CD4-positive, alpha-beta T cell treated with Interleukin-12 subunit alpha and Interleukin-12 subunit beta, for 1 hour (primary cell): ENCODE measurements at regions not wholly inside any gene's neighbourhood (a gene's known extent, or its start where the extent isn't known, plus 50 kb on each side); places are given as distances from the start of the nearest gene placed in this dataset.
"Not testable (repeated sequence)": the region's sequence is repeated elsewhere in the genome, so short reads cannot be mapped to it uniquely, and the experiment has no call there.

Experiments used
- DNase-seq: peaks from one replicate; pipeline ENCODE4 v3.0.0-alpha.2; 2020

DNA sequence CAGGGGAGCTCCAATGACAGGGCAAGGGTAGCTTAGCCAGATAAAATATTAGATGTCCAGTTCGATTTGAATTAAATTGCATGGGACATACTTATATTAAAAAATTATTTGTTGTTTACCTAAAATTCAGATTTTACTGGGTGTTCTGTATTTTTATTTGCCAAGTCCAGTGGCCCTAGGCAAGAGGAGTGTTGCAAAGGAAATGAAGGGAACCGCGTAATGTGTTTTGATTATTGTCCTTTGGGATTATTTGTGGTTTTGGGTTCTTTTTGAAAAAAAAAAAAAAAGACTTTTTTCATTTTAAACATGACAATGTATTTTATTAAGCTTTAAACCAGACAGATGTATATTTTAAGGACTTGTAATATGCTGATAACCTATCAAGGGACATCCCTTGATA is 179.3 kb downstream of the C9orf152 start:
- no peak for DNase-seq

- DNase-seq, result no peak
Measured at GRCh38 chr9:110029429-110029955, 178.5 kb downstream of the C9orf152 start.

- no peak for DNase-seq
Measured at GRCh38 chr9:110029956-110030480, 177.9 kb downstream of the C9orf152 start.

DNA sequence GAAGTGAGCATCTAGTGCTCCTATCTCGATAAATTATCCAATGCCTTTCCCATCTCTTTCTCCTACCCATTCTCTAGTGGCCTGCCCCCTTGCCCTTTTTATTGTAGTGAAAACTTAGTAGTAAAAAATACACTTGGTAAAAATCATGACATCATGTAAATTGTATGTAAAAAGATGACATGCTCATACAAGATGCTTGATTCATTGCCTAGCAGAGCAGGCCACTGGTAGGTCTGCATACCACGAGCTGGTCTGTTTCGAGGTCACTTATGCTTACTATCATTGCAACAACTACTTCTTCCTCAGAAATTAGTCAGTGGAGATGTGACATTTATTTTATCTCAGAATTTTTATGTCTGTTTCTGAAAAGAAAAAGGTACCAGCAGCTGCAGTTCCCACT is 177.3 kb downstream of the C9orf152 start:
- DNase-seq, result no peak

DNA sequence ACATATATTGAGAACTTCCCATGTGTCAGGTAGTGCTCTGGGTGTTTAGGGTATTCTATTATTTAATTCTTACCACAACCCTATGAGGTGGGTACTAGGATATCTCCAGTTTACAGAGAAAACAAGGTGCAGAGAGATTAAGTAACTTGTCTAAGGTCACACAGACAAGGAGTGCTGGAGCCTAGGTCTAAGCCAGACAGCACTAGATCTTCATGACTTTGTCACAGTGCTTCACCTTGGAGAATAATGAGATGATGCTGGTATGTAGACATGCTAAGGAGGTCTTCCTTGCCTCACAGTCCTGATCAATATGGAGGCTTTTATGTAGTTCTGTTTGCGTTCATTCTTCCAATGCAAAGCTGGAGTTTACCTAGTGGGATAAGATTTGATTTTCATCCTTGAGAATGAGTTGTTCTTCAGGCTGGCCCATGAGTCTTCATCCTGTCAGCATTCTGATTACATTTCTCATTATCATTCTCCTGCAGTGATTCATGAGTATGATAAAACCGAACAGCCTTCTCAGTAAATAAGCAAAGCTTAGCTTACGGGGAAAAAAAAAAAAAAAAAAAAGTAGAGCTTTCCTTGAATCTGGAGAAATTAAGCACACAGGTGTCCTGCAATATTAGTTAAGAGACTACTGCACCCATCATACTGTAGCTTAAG is 176.3 kb downstream of the C9orf152 start:
- DNase-seq, result no peak

DNA sequence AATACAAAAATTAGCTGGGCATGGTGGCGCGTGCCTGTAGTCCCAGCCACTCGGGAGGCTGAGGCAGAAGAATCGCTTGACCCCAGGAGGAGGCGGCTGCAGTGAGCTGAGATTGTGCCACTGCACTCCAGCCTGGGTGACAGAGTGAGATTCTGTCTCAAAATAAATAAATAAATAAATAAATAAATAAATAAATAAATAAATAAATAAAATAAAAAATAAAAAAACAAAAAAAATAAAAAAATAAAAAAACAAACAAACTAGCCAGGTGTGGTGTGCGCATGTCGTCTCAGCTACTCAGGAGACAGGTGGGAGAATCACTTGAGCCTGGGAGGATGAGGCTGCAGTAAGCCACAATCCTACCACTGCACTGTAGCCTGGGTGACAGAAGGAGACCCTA is 175.4 kb downstream of the C9orf152 start:
- DNase-seq, result not testable (repeated sequence)

- no peak for DNase-seq
Measured at GRCh38 chr9:110033869-110034268, 174.1 kb downstream of the C9orf152 start.

DNA sequence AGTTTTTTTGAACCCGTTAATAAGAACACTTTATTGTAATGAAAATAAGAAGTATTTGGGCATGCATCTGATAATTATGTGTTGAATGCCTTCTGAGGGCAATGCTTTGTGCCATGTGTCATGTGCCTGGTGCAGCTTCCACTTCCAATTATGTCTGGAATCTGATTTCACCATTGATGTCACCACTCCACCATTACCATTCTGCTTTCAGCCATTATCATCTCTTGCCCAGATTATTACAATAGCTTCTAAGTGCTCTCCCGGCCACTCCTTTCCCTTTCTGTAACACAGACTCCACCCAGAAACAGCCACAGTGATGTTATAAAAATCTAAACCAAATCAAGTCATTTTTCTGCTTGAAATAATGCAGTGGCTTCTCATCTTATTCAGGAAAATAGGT is 171.7 kb downstream of the C9orf152 start:
- DNase-seq, result no peak

- no peak for DNase-seq
Measured at GRCh38 chr9:110040788-110041187, 167.2 kb downstream of the C9orf152 start.

GRCh38 chr9:110041452-110041851 is 166.5 kb downstream of the C9orf152 start:
- DNase-seq, result no peak

GRCh38 chr9:110047232-110047954 is 160.6 kb downstream of the C9orf152 start:
- DNase-seq, result no peak

- no peak for DNase-seq
Measured at GRCh38 chr9:110047955-110048402, 160.0 kb downstream of the C9orf152 start.

DNA sequence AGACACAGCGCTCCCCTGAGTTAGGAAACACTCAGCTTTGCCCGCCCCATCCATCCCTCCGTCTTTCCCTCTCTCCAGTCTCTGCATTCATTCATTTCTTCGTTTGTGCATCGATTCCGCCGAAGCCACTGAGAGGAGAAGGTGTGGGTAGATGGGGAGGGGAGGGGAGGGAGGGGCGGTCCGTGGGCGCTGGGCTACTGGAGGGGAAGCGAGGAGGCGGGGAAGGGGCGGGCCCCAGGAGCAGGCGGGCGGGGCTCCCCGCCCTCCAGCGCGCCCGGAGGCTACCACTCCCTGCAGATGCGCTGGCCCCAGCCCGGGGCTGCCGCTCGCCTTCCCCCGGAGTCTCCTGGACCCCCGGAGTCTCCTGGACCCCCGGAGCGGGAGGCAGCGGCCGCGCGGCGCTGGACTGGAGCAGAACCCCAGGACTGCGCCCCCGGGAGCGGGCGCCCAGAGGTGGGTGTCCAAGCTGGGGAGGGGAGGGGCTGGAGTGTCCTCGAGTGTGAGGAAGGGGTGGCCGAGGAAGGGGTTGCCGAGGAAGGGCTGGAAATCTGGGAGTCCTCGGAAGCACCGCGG is 159.5 kb downstream of the C9orf152 start:
- DNase-seq, result peak; percentile 81

- no peak for DNase-seq
Measured at GRCh38 chr9:110048976-110049698, 158.8 kb downstream of the C9orf152 start.

DNA sequence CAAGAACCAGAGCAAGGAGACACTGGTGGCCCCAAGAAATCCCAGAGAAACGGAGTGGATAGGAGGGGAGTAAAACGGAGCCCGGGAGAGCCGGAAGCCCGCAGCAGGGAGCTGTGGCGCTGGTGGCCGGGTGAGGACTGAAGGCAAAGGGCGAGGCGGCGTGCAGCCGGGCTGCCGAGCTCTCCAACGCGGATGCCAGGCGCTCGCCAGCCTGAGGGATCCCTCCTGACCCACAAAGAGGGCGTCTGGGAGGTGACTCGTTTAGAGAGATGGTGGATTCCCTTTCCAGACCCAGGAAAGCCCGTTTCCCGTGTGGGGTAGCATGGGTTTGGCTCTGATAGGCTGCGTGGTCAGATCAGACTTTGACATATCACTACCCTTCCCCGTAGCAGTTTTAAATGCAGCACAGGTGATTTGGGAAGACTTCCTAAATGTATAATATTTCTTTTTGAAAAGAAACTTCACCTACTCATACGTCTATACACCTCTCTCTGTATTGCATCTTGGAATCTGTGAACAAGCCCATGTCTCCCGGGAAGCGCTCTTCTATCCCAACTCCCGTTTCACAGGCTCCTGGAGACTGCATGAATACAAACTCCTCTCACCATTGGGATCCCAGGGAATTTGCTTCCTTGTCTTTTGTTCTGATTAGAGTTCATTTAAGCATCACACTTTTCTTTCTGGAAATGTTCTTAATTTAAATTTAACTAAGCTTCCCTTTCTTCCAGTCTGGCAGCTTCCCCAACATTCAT is 158.1 kb downstream of the C9orf152 start:
- no peak for DNase-seq

DNA sequence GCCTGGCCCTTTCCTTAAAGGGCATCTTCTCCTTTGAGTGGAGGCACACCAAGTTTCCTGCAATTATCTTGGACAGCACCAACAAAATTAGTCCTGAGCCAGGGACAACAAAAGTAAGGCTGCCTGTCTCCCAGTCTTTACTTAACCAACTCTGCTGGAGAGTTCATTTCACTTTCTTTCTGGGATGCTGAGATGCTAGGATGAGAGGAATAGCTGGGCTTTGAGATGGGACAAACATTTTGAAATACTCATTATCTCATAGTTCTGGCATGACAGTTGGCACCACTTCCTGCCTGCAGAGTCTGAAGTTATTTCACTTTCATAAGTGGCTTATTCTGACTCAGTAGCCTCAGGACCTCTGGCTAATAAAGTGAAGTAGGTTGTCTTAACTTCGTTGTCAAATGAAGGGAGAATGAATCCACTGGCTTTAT is 157.0 kb downstream of the C9orf152 start:
- DNase-seq, result peak; percentile 27

DNA sequence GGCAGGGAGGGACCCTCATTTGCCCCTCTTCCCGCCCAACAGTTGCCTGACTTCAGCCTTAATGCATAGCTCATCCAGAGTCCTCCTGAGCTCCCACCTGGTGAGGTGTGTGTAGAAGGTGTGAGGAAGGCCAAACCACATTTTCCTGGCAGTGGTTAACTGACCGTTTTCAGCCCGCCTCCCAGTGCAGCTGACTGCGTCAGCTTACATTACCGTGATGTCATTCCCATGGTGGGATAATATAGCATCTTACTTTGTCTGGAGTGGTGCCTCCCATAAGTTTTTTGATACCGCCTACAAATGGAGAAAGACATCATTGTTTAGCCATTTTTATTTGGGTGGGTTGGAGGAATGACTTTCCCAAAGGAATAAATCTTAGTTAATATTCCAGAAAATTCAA is 151.9 kb downstream of the C9orf152 start:
- no peak for DNase-seq

DNA sequence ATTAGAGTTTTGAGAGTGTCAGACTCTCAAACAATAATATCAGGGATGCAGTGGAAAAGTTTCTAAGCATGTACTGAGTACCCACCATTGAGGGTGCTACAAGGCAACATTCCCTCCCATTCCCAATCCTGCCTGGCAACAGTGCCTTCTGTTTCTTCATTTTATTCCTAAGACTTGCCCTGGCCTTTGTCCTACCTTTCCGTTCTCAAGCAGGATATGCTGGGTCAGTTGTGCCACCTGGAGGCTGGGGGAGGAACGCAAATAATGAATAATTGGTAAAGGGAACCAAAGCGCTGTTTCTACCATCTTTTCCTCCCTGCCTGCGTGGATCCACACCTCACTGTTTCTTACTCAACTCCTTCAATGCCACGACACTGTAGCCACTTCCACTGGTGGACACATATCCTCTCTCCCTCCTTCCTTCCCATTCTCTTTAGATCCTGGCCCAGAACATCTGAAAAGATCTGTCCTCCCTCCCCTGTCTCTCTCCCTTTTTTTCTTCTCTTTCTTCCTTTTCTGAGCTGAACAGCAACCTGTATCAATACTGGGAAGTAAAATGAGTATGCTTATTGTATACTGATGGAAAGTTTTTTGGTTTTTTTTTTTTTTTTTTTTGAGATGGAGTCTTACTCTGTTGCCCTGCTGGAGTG is 149.5 kb downstream of the C9orf152 start:
- peak; percentile 56 for DNase-seq

DNA sequence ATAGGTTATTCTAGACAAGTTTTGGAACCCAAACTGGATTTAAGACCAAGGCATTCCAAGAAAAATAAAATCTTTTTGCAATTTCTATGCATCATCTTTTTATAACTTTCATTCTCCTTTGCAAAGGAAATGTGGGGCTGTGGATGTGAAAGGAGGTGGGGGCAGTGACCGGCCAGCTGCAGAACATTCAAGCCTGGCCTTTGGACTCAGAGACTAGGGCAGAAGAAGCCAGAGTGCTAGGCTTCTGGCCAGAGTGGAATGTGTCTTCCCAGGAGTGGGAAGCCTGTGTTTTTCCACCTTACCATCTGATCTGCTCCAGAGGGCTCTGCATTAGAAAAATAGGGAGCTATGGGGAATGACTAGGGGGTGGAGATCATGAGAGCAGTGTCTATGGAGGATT is 148.5 kb downstream of the C9orf152 start:
- DNase-seq, result no peak

DNA sequence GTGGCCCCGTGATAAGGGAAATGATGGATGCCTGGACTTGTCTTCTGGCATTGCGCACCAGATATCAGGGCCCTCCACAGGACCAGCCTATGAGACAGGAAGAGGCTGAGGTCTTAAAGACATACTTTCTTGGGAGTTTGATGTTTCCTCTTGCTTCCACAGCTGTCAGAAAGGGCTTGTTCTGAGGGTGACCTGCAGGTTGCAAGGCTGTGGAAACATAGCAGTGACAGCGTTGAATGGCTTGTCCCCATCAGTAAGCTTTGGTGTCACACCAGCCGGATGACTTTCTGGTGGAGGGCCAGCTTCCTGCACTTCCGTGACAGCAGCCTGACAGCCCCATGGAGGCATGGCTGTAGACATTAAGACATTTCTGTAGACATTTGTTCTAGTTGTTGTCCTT is 143.2 kb downstream of the C9orf152 start:
- no peak for DNase-seq

DNA sequence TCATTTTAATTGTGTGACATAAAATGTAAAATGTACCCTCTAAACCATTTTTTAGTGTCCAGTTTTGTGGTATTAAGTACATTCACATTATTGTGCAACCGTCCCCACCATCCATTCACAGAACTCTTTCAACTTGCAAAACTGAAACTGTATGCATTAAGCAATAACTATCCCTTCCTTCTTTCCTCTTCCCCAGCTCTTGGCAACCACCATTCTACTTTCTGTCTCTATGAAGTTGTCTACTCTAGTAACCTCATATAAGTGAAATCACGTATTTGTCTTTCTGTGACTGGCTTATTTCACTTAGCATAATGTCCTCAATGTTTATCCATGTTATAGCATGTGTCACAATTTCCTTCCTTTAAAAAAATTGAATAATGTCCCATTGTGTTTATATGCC is 142.4 kb downstream of the C9orf152 start:
- DNase-seq, result no peak
